ACC112 (cell line): ENCODE measurements at regions not wholly inside any gene's neighbourhood (a gene's known extent, or its start where the extent isn't known, plus 50 kb on each side); places are given as distances from the start of the nearest gene placed in this dataset.

Experiments
- H2AFZ ChIP-seq: fragments of 200-600 bp; sonication (generic); one replicate; pipeline ENCODE4 v1.6.0; 2017; ENCODE audit warnings: antibody characterized with exemption, low read length; ENCODE audit not compliant: unreplicated experiment
- H3K27ac ChIP-seq: fragments of 200-600 bp; sonication (generic); 2 replicates; pipeline ENCODE4 v1.5.1; 2014; ENCODE audit warnings: low read depth, mild to moderate bottlenecking, antibody characterized with exemption, low read length, moderate library complexity
- H3K27me3 ChIP-seq: fragments of 200-600 bp; sonication (generic); 2 replicates; pipeline ENCODE4 v1.6.1; 2014; ENCODE audit warnings: mild to moderate bottlenecking, antibody characterized with exemption, low read length, moderate library complexity, mixed read lengths; ENCODE audit not compliant: insufficient read depth
- H3K36me3 ChIP-seq: fragments of 200-600 bp; sonication (generic); 2 replicates; pipeline ENCODE4 v1.6.1; 2016; ENCODE audit warnings: mild to moderate bottlenecking, antibody characterized with exemption, low read length, moderate library complexity, mixed read lengths; ENCODE audit not compliant: insufficient read depth
- H3K4me1 ChIP-seq: fragments of 200-600 bp; sonication (generic); one replicate; pipeline ENCODE4 v1.6.1; 2016; ENCODE audit warnings: low read length, mixed read lengths; ENCODE audit not compliant: insufficient read depth, unreplicated experiment, control insufficient read depth
- H3K4me3 ChIP-seq: fragments of 200-600 bp; sonication (generic); 2 replicates; pipeline ENCODE4 v1.5.1; 2014; ENCODE audit warnings: mild to moderate bottlenecking, low read depth, low read length
- H3K79me2 ChIP-seq: fragments of 200-600 bp; sonication (generic); one replicate; pipeline ENCODE4 v1.6.0; 2016; ENCODE audit warnings: low read length; ENCODE audit not compliant: control insufficient read depth, unreplicated experiment, insufficient read depth

GRCh38 chr18:60599267-60599666, 226.7 kb upstream of the MC4R start:
- Histone ChIP-seq H3K4me1 (peaks cover 16% of the 10 kb centered on the region), H3K27ac (no peak overlapping the region), H3K36me3 (no peaks in the 10 kb centered on the region), H3K79me2 (no peaks in the 10 kb centered on the region), H3K4me3 (no peak overlapping the region), H3K27me3 (no peaks in the 10 kb centered on the region), H2AFZ (no peak overlapping the region)

- Histone ChIP-seq H3K4me3 (no peak overlapping the region), H2AFZ (no peak overlapping the region), H3K27me3 (no peaks in the 10 kb centered on the region), H3K36me3 (no peaks in the 10 kb centered on the region), H3K79me2 (no peaks in the 10 kb centered on the region), H3K27ac (no peak overlapping the region), H3K4me1 (peaks cover 16% of the 10 kb centered on the region)
Observed at GRCh38 chr18:60599995-60600394, 227.4 kb upstream of the MC4R start.

- H3K27ac ChIP-seq, result no peak overlapping the region
- H3K36me3 ChIP-seq, result no peaks in the 10 kb centered on the region
- H2AFZ ChIP-seq, result no peak overlapping the region
- H3K4me1 ChIP-seq, result peaks cover 16% of the 10 kb centered on the region
- H3K27me3 ChIP-seq, result no peaks in the 10 kb centered on the region
- no peak overlapping the region for H3K4me3 ChIP-seq
- no peaks in the 10 kb centered on the region for H3K79me2 ChIP-seq
Observed at GRCh38 chr18:60601249-60601648, 228.7 kb upstream of the MC4R start.

GRCh38 chr18:60623331-60623730, 250.8 kb upstream of the MC4R start:
- H3K27me3 ChIP-seq, result no peaks in the 10 kb centered on the region
- H3K27ac ChIP-seq, result no peak overlapping the region
- H3K79me2 ChIP-seq, result no peaks in the 10 kb centered on the region
- no peak overlapping the region for H2AFZ ChIP-seq
- no peaks in the 10 kb centered on the region for H3K36me3 ChIP-seq
- no peak overlapping the region for H3K4me3 ChIP-seq
- no peaks in the 10 kb centered on the region for H3K4me1 ChIP-seq

- Histone ChIP-seq H2AFZ (no peak overlapping the region), H3K27me3 (no peaks in the 10 kb centered on the region)
Observed at GRCh38 chr18:60624207-60624606, 251.6 kb upstream of the MC4R start.

GRCh38 chr18:60639836-60640235, 267.3 kb upstream of the MC4R start:
- Histone ChIP-seq H3K4me1 (no peaks in the 10 kb centered on the region), H3K4me3 (no peak overlapping the region), H2AFZ (no peak overlapping the region), H3K36me3 (no peaks in the 10 kb centered on the region), H3K27ac (no peak overlapping the region), H3K27me3 (no peaks in the 10 kb centered on the region), H3K79me2 (no peaks in the 10 kb centered on the region)

More at GRCh38 chr18:60624207-60624606, 251.6 kb upstream of the MC4R start:
- Histone ChIP-seq H3K4me1 (no peaks in the 10 kb centered on the region), H3K79me2 (no peaks in the 10 kb centered on the region), H3K27ac (no peak overlapping the region), H3K36me3 (no peaks in the 10 kb centered on the region), H3K4me3 (no peak overlapping the region)

GRCh38 chr18:60643009-60643408, 270.4 kb upstream of the MC4R start:
- Histone ChIP-seq H3K36me3 (no peaks in the 10 kb centered on the region), H2AFZ (no peak overlapping the region), H3K4me3 (no peak overlapping the region), H3K27ac (no peak overlapping the region), H3K4me1 (no peaks in the 10 kb centered on the region), H3K27me3 (no peaks in the 10 kb centered on the region), H3K79me2 (no peaks in the 10 kb centered on the region)

- no peak overlapping the region for H3K4me3 ChIP-seq
- no peaks in the 10 kb centered on the region for H3K4me1 ChIP-seq
- H2AFZ ChIP-seq, result no peak overlapping the region
- H3K27me3 ChIP-seq, result peaks cover 5% of the 10 kb centered on the region; the same call in 1 of the 2 replicates
- no peak overlapping the region for H3K27ac ChIP-seq
- H3K79me2 ChIP-seq, result no peaks in the 10 kb centered on the region
- H3K36me3 ChIP-seq, result no peaks in the 10 kb centered on the region
Observed at GRCh38 chr18:60646725-60647124, 274.1 kb upstream of the MC4R start.

- no peaks in the 10 kb centered on the region for H3K4me1 ChIP-seq
- no peaks in the 10 kb centered on the region for H3K79me2 ChIP-seq
- no peak overlapping the region for H2AFZ ChIP-seq
- H3K27me3 ChIP-seq, result peaks cover 5% of the 10 kb centered on the region; the same call in 1 of the 2 replicates
- no peak overlapping the region for H3K4me3 ChIP-seq
- H3K27ac ChIP-seq, result no peak overlapping the region
- H3K36me3 ChIP-seq, result no peaks in the 10 kb centered on the region
Observed at GRCh38 chr18:60649107-60649506, 276.5 kb upstream of the MC4R start.

GRCh38 chr18:60649842-60650536, 277.4 kb upstream of the MC4R start:
- H3K27me3 ChIP-seq, result peaks cover 5% of the 10 kb centered on the region; the same call in 1 of the 2 replicates
- no peak overlapping the region for H3K4me3 ChIP-seq
- no peaks in the 10 kb centered on the region for H3K36me3 ChIP-seq
- H3K27ac ChIP-seq, result no peak overlapping the region
- H3K4me1 ChIP-seq, result no peaks in the 10 kb centered on the region
- H2AFZ ChIP-seq, result no peak overlapping the region
- no peaks in the 10 kb centered on the region for H3K79me2 ChIP-seq

GRCh38 chr18:60654298-60654697, 281.7 kb upstream of the MC4R start:
- Histone ChIP-seq H3K27ac (no peak overlapping the region), H3K36me3 (no peaks in the 10 kb centered on the region), H3K27me3 (peaks cover 5% of the 10 kb centered on the region; the same call in 1 of the 2 replicates), H3K4me1 (no peaks in the 10 kb centered on the region), H2AFZ (no peak overlapping the region), H3K79me2 (no peaks in the 10 kb centered on the region), H3K4me3 (no peak overlapping the region)
